HUES48 (cell line): ENCODE measurements at regions not wholly inside any gene's neighbourhood (a gene's known extent, or its start where the extent isn't known, plus 50 kb on each side); places are given as distances from the start of the nearest gene placed in this dataset.

Source experiments
- H3K27ac ChIP-seq: one replicate; pipeline ENCODE4 v1.7.0; 2013; ENCODE audit warnings: low read depth, low read length, inconsistent platforms
- H3K27me3 ChIP-seq: 2 replicates; pipeline ENCODE4 v1.6.1; 2013; ENCODE audit warnings: mild to moderate bottlenecking, low read length; ENCODE audit not compliant: control insufficient read depth, insufficient read depth
- H3K36me3 ChIP-seq: 2 replicates; pipeline ENCODE4 v1.6.1; 2013; ENCODE audit warnings: low read length; ENCODE audit not compliant: control insufficient read depth, insufficient read depth
- H3K4me1 ChIP-seq: 2 replicates; pipeline ENCODE4 v1.6.1; 2013; ENCODE audit warnings: mild to moderate bottlenecking, low read length; ENCODE audit not compliant: control insufficient read depth, insufficient read depth
- H3K4me3 ChIP-seq: 2 replicates; pipeline ENCODE4 v1.5.1; 2013; ENCODE audit warnings: mild to moderate bottlenecking, low read depth, low read length
- H3K9ac ChIP-seq: 2 replicates; pipeline ENCODE4 v1.6.1; 2013; ENCODE audit warnings: mild to moderate bottlenecking, low read depth, low read length, moderate library complexity
- H3K9me3 ChIP-seq: 2 replicates; pipeline ENCODE4 v1.6.1; 2013; ENCODE audit warnings: low read length; ENCODE audit not compliant: control insufficient read depth, insufficient read depth

- Histone ChIP-seq H3K4me1 (peaks cover 38% of the 10 kb centered on the region), H3K4me3 (no peak overlapping the region), H3K9me3 (no peaks in the 10 kb centered on the region), H3K27me3 (no peaks in the 10 kb centered on the region), H3K9ac (no peak overlapping the region), H3K27ac (no peak overlapping the region), H3K36me3 (no peaks in the 10 kb centered on the region)
Observed at GRCh38 chr11:120061036-120061760, 76.7 kb downstream of the TRIM29 start.

GRCh38 chr11:120060512-120060911, 77.4 kb downstream of the TRIM29 start:
- Histone ChIP-seq H3K27ac (no peak overlapping the region), H3K9me3 (no peaks in the 10 kb centered on the region), H3K4me3 (no peak overlapping the region), H3K4me1 (peaks cover 40% of the 10 kb centered on the region), H3K9ac (no peak overlapping the region), H3K36me3 (no peaks in the 10 kb centered on the region), H3K27me3 (no peaks in the 10 kb centered on the region)

- no peaks in the 10 kb centered on the region for H3K36me3 ChIP-seq
- no peaks in the 10 kb centered on the region for H3K27me3 ChIP-seq
- no peak overlapping the region for H3K9ac ChIP-seq
- no peaks in the 10 kb centered on the region for H3K9me3 ChIP-seq
- no peak overlapping the region for H3K4me3 ChIP-seq
- peaks cover 43% of the 10 kb centered on the region for H3K4me1 ChIP-seq
- peak overlapping the region; percentile 91 for H3K27ac ChIP-seq
Observed at GRCh38 chr11:120058931-120059330, 79.0 kb downstream of the TRIM29 start.

- Histone ChIP-seq H3K27me3 (no peaks in the 10 kb centered on the region), H3K9me3 (no peaks in the 10 kb centered on the region), H3K36me3 (no peaks in the 10 kb centered on the region), H3K27ac (peak overlapping the region; percentile 91), H3K9ac (peak overlapping the region; percentile 47; the same call in 1 of the 2 replicates), H3K4me1 (peaks cover 43% of the 10 kb centered on the region), H3K4me3 (peak overlapping the region; percentile 38)
Observed at GRCh38 chr11:120057595-120058581, 80.0 kb downstream of the TRIM29 start.

- H3K9me3 ChIP-seq = no peaks in the 10 kb centered on the region
- no peaks in the 10 kb centered on the region for H3K36me3 ChIP-seq
- H3K27ac ChIP-seq = peak overlapping the region; percentile 91
- no peak overlapping the region for H3K9ac ChIP-seq
- H3K4me3 ChIP-seq = no peak overlapping the region
- H3K4me1 ChIP-seq = peaks cover 39% of the 10 kb centered on the region
- no peaks in the 10 kb centered on the region for H3K27me3 ChIP-seq
Observed at GRCh38 chr11:120057028-120057330, 80.9 kb downstream of the TRIM29 start.

- H3K4me1 ChIP-seq = peaks cover 39% of the 10 kb centered on the region
- H3K36me3 ChIP-seq = no peaks in the 10 kb centered on the region
- H3K27ac ChIP-seq = peak overlapping the region; percentile 11
Observed at GRCh38 chr11:120056301-120057027, 81.4 kb downstream of the TRIM29 start.

GRCh38 chr11:120055646-120056045, 82.3 kb downstream of the TRIM29 start:
- Histone ChIP-seq H3K27ac (peak overlapping the region; percentile 49), H3K4me1 (peaks cover 39% of the 10 kb centered on the region), H3K4me3 (no peak overlapping the region), H3K36me3 (no peaks in the 10 kb centered on the region), H3K9me3 (no peaks in the 10 kb centered on the region), H3K9ac (no peak overlapping the region), H3K27me3 (no peaks in the 10 kb centered on the region)

More at GRCh38 chr11:120056301-120057027, 81.4 kb downstream of the TRIM29 start:
- H3K9ac ChIP-seq = no peak overlapping the region
- no peaks in the 10 kb centered on the region for H3K9me3 ChIP-seq
- no peaks in the 10 kb centered on the region for H3K27me3 ChIP-seq
- H3K4me3 ChIP-seq = no peak overlapping the region

GRCh38 chr11:120054753-120055045, 83.2 kb downstream of the TRIM29 start:
- Histone ChIP-seq H3K4me1 (peaks cover 39% of the 10 kb centered on the region), H3K9me3 (no peaks in the 10 kb centered on the region), H3K27ac (no peak overlapping the region), H3K36me3 (no peaks in the 10 kb centered on the region), H3K27me3 (no peaks in the 10 kb centered on the region), H3K9ac (no peak overlapping the region), H3K4me3 (no peak overlapping the region)

- H3K36me3 ChIP-seq = no peaks in the 10 kb centered on the region
Observed at GRCh38 chr11:120054016-120054752, 83.7 kb downstream of the TRIM29 start.

GRCh38 chr11:120052196-120052775, 85.6 kb downstream of the TRIM29 start:
- Histone ChIP-seq H3K4me1 (peaks cover 15% of the 10 kb centered on the region), H3K9me3 (peaks cover 5% of the 10 kb centered on the region; the same call in 1 of the 2 replicates), H3K27ac (no peak overlapping the region), H3K9ac (no peak overlapping the region), H3K4me3 (no peak overlapping the region), H3K36me3 (no peaks in the 10 kb centered on the region), H3K27me3 (no peaks in the 10 kb centered on the region)

More at GRCh38 chr11:120054016-120054752, 83.7 kb downstream of the TRIM29 start:
- H3K9me3 ChIP-seq = no peaks in the 10 kb centered on the region
- H3K4me1 ChIP-seq = peaks cover 34% of the 10 kb centered on the region
- H3K4me3 ChIP-seq = no peak overlapping the region
- H3K27me3 ChIP-seq = no peaks in the 10 kb centered on the region
- H3K27ac ChIP-seq = no peak overlapping the region
- no peak overlapping the region for H3K9ac ChIP-seq
